SU-DHL-6 (cell line): ENCODE measurements at regions not wholly inside any gene's neighbourhood (a gene's known extent, or its start where the extent isn't known, plus 50 kb on each side); places are given as distances from the start of the nearest gene placed in this dataset.

ENCODE experiments used
- H2AFZ ChIP-seq: fragments of 200-600 bp; sonication (generic); 2 replicates; pipeline ENCODE4 v1.6.1; 2014; ENCODE audit warnings: low read depth, mild to moderate bottlenecking, moderate library complexity, mixed read lengths, antibody characterized with exemption, low read length; ENCODE audit not compliant: severe bottlenecking
- H3F3A ChIP-seq: fragments of 200-600 bp; shearing (Covaris generic); 2 replicates; pipeline ENCODE4 v1.6.0; 2016; ENCODE audit warnings: antibody characterized with exemption, mild to moderate bottlenecking; ENCODE audit not compliant: insufficient read depth
- H3K27ac ChIP-seq: fragments of 200-600 bp; sonication (generic); 2 replicates; pipeline ENCODE4 v1.5.1; 2016; ENCODE audit warnings: low read depth, mild to moderate bottlenecking, low read length, moderate library complexity, mixed read lengths
- H3K27me3 ChIP-seq: fragments of 200-600 bp; sonication (generic), shearing (Covaris generic); 2 replicates; pipeline ENCODE4 v1.6.0; 2014; ENCODE audit warnings: mild to moderate bottlenecking, low read length
- H3K36me3 ChIP-seq: fragments of 200-600 bp; sonication (generic); 2 replicates; pipeline ENCODE4 v1.6.1; 2014; ENCODE audit warnings: mild to moderate bottlenecking, low read length, mixed read lengths
- H3K4me2 ChIP-seq: fragments of 300-600, 200-600 bp; shearing (Covaris generic), sonication (generic); 2 replicates; pipeline ENCODE4 v1.6.0; 2014; ENCODE audit warnings: low read length, low read depth, mild to moderate bottlenecking; ENCODE audit not compliant: poor library complexity, severe bottlenecking
- H3K4me3 ChIP-seq: fragments of 200-600 bp; sonication (generic); 2 replicates; pipeline ENCODE4 v1.5.1; 2014; ENCODE audit warnings: antibody characterized with exemption, low read length, mild to moderate bottlenecking, mixed read lengths; ENCODE audit not compliant: insufficient read depth, poor library complexity, severe bottlenecking
- H3K79me2 ChIP-seq: fragments of 200-600 bp; sonication (generic); 2 replicates; pipeline ENCODE4 v1.6.1; 2014; ENCODE audit warnings: mild to moderate bottlenecking, low read length, moderate library complexity; ENCODE audit not compliant: insufficient read depth
- H3K9ac ChIP-seq: fragments of 200-600 bp; sonication (generic); 2 replicates; pipeline ENCODE4 v1.7.0; 2014; ENCODE audit warnings: mild to moderate bottlenecking, low read length
- H3K9me2 ChIP-seq: fragments of 200-600 bp; sonication (generic); replicated peaks from 2 replicates; pipeline ENCODE4 v1.6.1; 2014; ENCODE audit warnings: low read length; ENCODE audit not compliant: insufficient read depth
- H3K9me3 ChIP-seq: fragments of 200-600 bp; sonication (generic); 2 replicates; pipeline ENCODE4 v1.6.1; 2014; ENCODE audit warnings: low read length, mixed read lengths; ENCODE audit not compliant: insufficient read depth
- H4K20me1 ChIP-seq: fragments of 200-600 bp; sonication (generic); 2 replicates; pipeline ENCODE4 v1.6.1; 2014; ENCODE audit warnings: low read depth, mild to moderate bottlenecking, antibody characterized with exemption, low read length, moderate library complexity, mixed read lengths
- CTCF ChIP-seq: fragments of 200-600 bp; sonication (generic); IDR thresholded peaks from one replicate; pipeline ENCODE4 v1.5.1; 2017; ENCODE audit warnings: antibody characterized with exemption, mild to moderate bottlenecking, low read length, moderate library complexity; ENCODE audit not compliant: insufficient read depth, poor library complexity, severe bottlenecking
- EZH2phosphoT487 ChIP-seq: fragments of 200-600 bp; sonication (generic), shearing (Covaris generic); conservative IDR thresholded peaks from 2 replicates; pipeline ENCODE4 v1.6.1; 2018; ENCODE audit warnings: mild to moderate bottlenecking, antibody characterized with exemption, low read length, moderate library complexity, mixed read lengths

- no peak for TF ChIP-seq EZH2phosphoT487
- TF ChIP-seq CTCF, result no peak
- Histone ChIP-seq H3K9me2 (no peaks in the 10 kb centered on the region), H4K20me1 (no peaks in the 10 kb centered on the region), H3K9ac (no peak overlapping the region), H3K27me3 (no peaks in the 10 kb centered on the region), H3K9me3 (peaks cover 3% of the 10 kb centered on the region; the same call in 1 of the 2 replicates), H3K4me3 (no peak overlapping the region), H3F3A (no peaks in the 10 kb centered on the region), H2AFZ (no peak overlapping the region), H3K36me3 (no peaks in the 10 kb centered on the region), H3K79me2 (no peaks in the 10 kb centered on the region), H3K4me2 (no peak overlapping the region), H3K27ac (no peak overlapping the region)
Observed at GRCh38 chr5:104599726-104600125, 1037.1 kb upstream of the NUDT12 start.

- H3K36me3 ChIP-seq, result no peaks in the 10 kb centered on the region
- no peaks in the 10 kb centered on the region for H3K27me3 ChIP-seq
- peaks cover 3% of the 10 kb centered on the region; the same call in 1 of the 2 replicates for H3K9me3 ChIP-seq
- H3K9me2 ChIP-seq, result no peaks in the 10 kb centered on the region
- no peaks in the 10 kb centered on the region for H3K79me2 ChIP-seq
- H3F3A ChIP-seq, result no peaks in the 10 kb centered on the region
- H3K9ac ChIP-seq, result no peak overlapping the region
- no peak overlapping the region for H3K4me3 ChIP-seq
- H2AFZ ChIP-seq, result no peak overlapping the region
- TF ChIP-seq CTCF, result no peak
- TF ChIP-seq EZH2phosphoT487, result no peak
- H3K4me2 ChIP-seq, result no peak overlapping the region
- H4K20me1 ChIP-seq, result no peaks in the 10 kb centered on the region
- H3K27ac ChIP-seq, result no peak overlapping the region
Observed at GRCh38 chr5:104598285-104598684, 1035.7 kb upstream of the NUDT12 start.

- Histone ChIP-seq H3K36me3 (no peaks in the 10 kb centered on the region), H3K27me3 (no peaks in the 10 kb centered on the region), H3K9ac (no peak overlapping the region), H3K27ac (no peak overlapping the region), H3K4me2 (no peak overlapping the region), H3K9me2 (no peaks in the 10 kb centered on the region), H3K4me3 (no peak overlapping the region), H3F3A (no peaks in the 10 kb centered on the region), H3K79me2 (no peaks in the 10 kb centered on the region), H3K9me3 (no peaks in the 10 kb centered on the region), H4K20me1 (no peaks in the 10 kb centered on the region), H2AFZ (no peak overlapping the region)
- TF ChIP-seq EZH2phosphoT487 (no peak), CTCF (no peak)
Observed at GRCh38 chr5:104594850-104595249, 1032.3 kb upstream of the NUDT12 start.
